H1 (cell line): ENCODE measurements at regions not wholly inside any gene's neighbourhood (a gene's known extent, or its start where the extent isn't known, plus 50 kb on each side); places are given as distances from the start of the nearest gene placed in this dataset.

Experiments
- CTCF ChIP-seq, 3 experiments: IDR thresholded peaks; 1 replicate in 2 of 3; 2 replicates in 1 of 3; pipeline versions ENCODE4 v1.5.1 to v1.6.1; 2011; ENCODE audit warnings: low read length in 3 of 3, mild to moderate bottlenecking in 3 of 3, inconsistent platforms in 2 of 3, low read depth in 1 of 3, moderate library complexity in 1 of 3; ENCODE audit not compliant: insufficient read depth in 1 of 3; ENCODE audit errors: control extremely low read depth in 1 of 3
- POLR2AphosphoS5 ChIP-seq: IDR thresholded peaks from 2 replicates; pipeline ENCODE4 v1.6.1; 2011; ENCODE audit warnings: low read depth, low read length

- TF ChIP-seq POLR2AphosphoS5 (no peak), CTCF (IDR thresholded peaks at IDR 0.05; ENCODE audit: control extremely low read depth in 1 of 3, insufficient read depth in 1 of 3, low read depth in 1 of 3, low read length in 3 of 3) (no peak)
These were observed 96.2 kb downstream of the RAD51AP2 start for GRCh38 chr2:17422061-17422460.
